ENCODE measurements at regions not wholly inside any gene's neighbourhood (a gene's known extent, or its start where the extent isn't known, plus 50 kb on each side); places are given as distances from the start of the nearest gene placed in this dataset.

DNA sequence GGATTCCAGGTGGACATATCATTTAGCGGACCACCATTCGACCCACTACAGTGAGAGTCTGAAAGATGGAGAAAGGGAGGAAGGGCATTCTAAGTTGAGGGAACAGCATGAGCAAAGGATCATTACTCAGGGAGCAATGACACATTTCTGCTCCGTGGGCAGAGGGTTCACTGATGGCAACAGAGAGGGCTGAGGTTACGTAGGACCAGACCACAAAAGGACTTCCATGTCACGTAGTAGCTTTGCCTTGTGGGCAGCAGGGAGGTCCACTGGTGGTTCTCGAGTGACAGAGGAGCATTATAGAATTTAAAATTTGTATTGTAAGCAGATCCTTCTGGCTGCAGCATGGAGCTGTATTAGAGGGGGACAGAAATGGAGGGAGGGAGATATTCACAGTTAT lies 109.7 kb upstream of the NAV2 start:
- TF ChIP-seq, protein P1, sequence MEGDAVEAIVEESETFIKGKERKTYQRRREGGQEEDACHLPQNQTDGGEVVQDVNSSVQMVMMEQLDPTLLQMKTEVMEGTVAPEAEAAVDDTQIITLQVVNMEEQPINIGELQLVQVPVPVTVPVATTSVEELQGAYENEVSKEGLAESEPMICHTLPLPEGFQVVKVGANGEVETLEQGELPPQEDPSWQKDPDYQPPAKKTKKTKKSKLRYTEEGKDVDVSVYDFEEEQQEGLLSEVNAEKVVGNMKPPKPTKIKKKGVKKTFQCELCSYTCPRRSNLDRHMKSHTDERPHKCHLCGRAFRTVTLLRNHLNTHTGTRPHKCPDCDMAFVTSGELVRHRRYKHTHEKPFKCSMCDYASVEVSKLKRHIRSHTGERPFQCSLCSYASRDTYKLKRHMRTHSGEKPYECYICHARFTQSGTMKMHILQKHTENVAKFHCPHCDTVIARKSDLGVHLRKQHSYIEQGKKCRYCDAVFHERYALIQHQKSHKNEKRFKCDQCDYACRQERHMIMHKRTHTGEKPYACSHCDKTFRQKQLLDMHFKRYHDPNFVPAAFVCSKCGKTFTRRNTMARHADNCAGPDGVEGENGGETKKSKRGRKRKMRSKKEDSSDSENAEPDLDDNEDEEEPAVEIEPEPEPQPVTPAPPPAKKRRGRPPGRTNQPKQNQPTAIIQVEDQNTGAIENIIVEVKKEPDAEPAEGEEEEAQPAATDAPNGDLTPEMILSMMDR (IDR thresholded peaks at IDR 0.05): no peak
- no peak for TF ChIP-seq EZH2 (IDR thresholded peaks at IDR 0.05; ENCODE audit: borderline replicate concordance, insufficient read depth, low read depth, low read length, poor library complexity, severe bottlenecking)

Measured in B cell (primary cell).